Heart right ventricle (tissue), 16 donors: ENCODE measurements at regions not wholly inside any gene's neighbourhood (a gene's known extent, or its start where the extent isn't known, plus 50 kb on each side); places are given as distances from the start of the nearest gene placed in this dataset.
"Not testable (repeated sequence)": the region's sequence is repeated elsewhere in the genome, so short reads cannot be mapped to it uniquely, and the experiment has no call there.

Experiments used
- ATAC-seq, 8 donors: fragments of 200-7000 bp; cut with Tn5 transposase; one replicate each; pipeline ENCODE4 v1.9.1; 2020; ENCODE audit warnings: mild to moderate bottlenecking in 8 of 8, moderate library complexity in 8 of 8, moderate number of reproducible peaks in 1 of 8
- DNase-seq, 2 donors: peaks; one replicate each; pipeline ENCODE4 v3.0.0-alpha.2; 2020
- H3K27ac ChIP-seq, 10 donors: fragments of 200-600 bp; sonication (generic) in 2 of 10; one replicate each; pipeline versions ENCODE4 v1.5.0 to v1.8.0; 2020 to 2022; ENCODE audit warnings: mild to moderate bottlenecking in 3 of 10
- H3K27me3 ChIP-seq, 7 donors: fragments of 200-600 bp; one replicate each; pipeline ENCODE4 v1.8.0; 2021 to 2022; ENCODE audit warnings: mild to moderate bottlenecking in 2 of 7
- H3K36me3 ChIP-seq, 9 donors: fragments of 200-600 bp; sonication (generic) in 1 of 9; one replicate each; pipeline versions ENCODE4 v1.5.0 to v1.8.0; 2020 to 2022; ENCODE audit warnings: mild to moderate bottlenecking in 2 of 9
- H3K4me1 ChIP-seq, 9 donors: fragments of 200-600 bp; sonication (generic) in 1 of 9; one replicate each; pipeline versions ENCODE4 v1.5.0 to v1.8.0; 2020 to 2022; ENCODE audit warnings: mild to moderate bottlenecking in 4 of 9
- H3K4me3 ChIP-seq, 10 donors: fragments of 200-600 bp; sonication (generic) in 2 of 10; one replicate each; pipeline versions ENCODE4 v1.5.0 to v1.8.0; 2020 to 2022; ENCODE audit warnings: mild to moderate bottlenecking in 7 of 10, moderate library complexity in 2 of 10
- H3K9me3 ChIP-seq, 11 donors: fragments of 200-600 bp in 10 of 11; sonication (generic) in 2 of 11; one replicate each; pipeline versions ENCODE4 v1.5.0 to v1.8.0; 2013 to 2022; ENCODE audit warnings: mild to moderate bottlenecking in 2 of 11, control low read depth in 1 of 11, moderate library complexity in 1 of 11
- WGBS, 2 donors: extraction: QIAGEN DNeasy Blood & Tissue Kit; methylation state at CpG; one replicate each; pipeline ENCODE4 v1.1.7; 2013; ENCODE audit warnings: inconsistent platforms in 1 of 2; 5-methylcytosine and 5-hydroxymethylcytosine counted together
- intact Hi-C, 10 donors: fragments of 100-400 bp; cut with DNase I; formaldehyde crosslinking; loops; one replicate each; pipeline versions ENCODE4 v1.11.1 to v1.14.2; 2022
- TF ChIP-seq, protein P1 (sequence below), 9 donors: fragments of 200-600 bp; sonication (generic) in 2 of 9; IDR thresholded peaks; one replicate each; pipeline versions ENCODE4 v1.5.0 to v1.8.0; 2021 to 2022; ENCODE audit warnings: antibody characterized with exemption in 9 of 9, mild to moderate bottlenecking in 5 of 9, moderate library complexity in 1 of 9
- donor health status: Arrhythmogenic right ventricular cardiomyopathy.
- donor health status: ischemic (EF 13 %, LVEDD 7.1; RV severe dilation, severe dysfunction).
- donor health status: healthy with polysubstance abuse.
- donor health status: DM: no; HTN: yes; CAD: no.
- donor health status: DM: no; HTN: no; CAD: no.
- donor health status: ischemic (EF 25% LVEDD 6.9; RV normal size, moderate dysfunction).
- donor health status: ischemic (EF 25% LVEDD 5.7; RV mildly dilated, moderate dysfunction).
- donor health status: healthy.
- donor health status: DM: yes; HTN: yes; CAD: no.
- donor health status: Ischemic cardiomyopathy.
- donor health status: ischemic (EF 35%, LVEDD 5.7; RV mildly dilated, moderate dysfunction).
- donor health status: nonischemic (EF 11% LVEDD 7.7; RV severe dilation, severe dysfunction).
- donor health status: DM: yes; HTN: yes; CAD: no.
- donor health status: PGD.
- donor health status: ischemic (EF 29% LVEDD 5.4; RV normal size, mild dysfunction).
- donor health status: nonischemic (EF 23%, LVEDD 6.1; RV moderate dilation, normal function).

DNA sequence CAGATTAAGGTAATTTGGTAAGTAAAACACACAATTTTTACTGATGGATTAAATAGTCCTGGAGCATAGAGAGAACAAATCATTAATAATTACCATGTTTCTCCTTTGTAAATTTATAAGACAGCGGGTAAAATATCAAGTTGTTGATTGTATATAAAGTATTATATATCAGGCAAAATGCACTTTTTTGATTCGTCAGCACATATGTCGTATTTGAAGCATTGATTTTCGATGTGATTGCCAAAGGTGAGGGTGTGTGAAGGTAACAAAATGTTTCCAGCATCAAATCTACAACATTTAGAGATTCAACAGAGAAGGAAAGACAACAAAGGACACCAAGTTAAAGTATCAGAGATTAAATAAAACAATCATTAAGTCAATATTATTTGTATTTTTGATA, 1437.8 kb upstream of the ADGRL3 start:
- Histone ChIP-seq H3K36me3 (no peaks in the 10 kb centered on the region), H3K27ac (no peak overlapping the region), H3K27me3 (no peaks in the 10 kb centered on the region), H3K9me3 (peaks cover 0 to 11% (median 0%) of the 10 kb centered on the region in 11 donors), H3K4me1 (no peaks in the 10 kb centered on the region), H3K4me3 (no peak overlapping the region)
- TF ChIP-seq, protein P1, sequence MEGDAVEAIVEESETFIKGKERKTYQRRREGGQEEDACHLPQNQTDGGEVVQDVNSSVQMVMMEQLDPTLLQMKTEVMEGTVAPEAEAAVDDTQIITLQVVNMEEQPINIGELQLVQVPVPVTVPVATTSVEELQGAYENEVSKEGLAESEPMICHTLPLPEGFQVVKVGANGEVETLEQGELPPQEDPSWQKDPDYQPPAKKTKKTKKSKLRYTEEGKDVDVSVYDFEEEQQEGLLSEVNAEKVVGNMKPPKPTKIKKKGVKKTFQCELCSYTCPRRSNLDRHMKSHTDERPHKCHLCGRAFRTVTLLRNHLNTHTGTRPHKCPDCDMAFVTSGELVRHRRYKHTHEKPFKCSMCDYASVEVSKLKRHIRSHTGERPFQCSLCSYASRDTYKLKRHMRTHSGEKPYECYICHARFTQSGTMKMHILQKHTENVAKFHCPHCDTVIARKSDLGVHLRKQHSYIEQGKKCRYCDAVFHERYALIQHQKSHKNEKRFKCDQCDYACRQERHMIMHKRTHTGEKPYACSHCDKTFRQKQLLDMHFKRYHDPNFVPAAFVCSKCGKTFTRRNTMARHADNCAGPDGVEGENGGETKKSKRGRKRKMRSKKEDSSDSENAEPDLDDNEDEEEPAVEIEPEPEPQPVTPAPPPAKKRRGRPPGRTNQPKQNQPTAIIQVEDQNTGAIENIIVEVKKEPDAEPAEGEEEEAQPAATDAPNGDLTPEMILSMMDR (IDR thresholded peaks at IDR 0.05), result no peak
- DNase-seq, result no peak
- 80 to 85% methylated on average over 4 of the region's 4 CpGs for WGBS, 2 donors
- ATAC-seq, result no peak
- intact Hi-C loops, result no loop called here

DNA sequence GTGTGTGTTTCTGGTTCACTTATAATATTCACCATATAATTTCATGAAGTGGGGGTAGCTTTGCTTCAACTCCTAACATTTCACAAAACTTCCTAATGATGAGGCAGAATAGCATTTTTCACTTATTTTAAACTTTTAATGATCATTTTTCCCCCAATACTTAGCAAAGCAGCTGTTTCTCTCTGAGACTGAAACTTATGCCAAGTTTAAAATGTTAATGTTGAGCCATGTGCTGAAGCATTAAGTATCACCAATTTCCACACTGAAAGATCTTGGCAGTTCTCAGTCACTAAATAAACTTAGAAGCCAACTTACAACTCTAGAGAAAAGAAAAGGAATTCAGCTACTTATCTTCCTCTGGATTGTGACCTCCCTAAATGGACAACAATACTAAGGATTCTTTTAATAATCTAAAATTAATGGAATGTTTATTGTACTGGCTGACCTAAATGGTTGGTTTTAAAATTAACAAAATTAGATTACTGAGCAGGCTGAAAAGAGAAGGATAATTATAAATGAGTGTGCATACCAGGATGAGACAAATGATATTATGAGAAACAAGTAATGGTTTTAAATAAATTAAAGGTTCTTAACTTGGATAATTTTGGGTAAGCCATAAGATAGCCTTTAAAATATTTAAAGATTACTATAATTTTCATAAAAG, 1429.4 kb upstream of the ADGRL3 start:
- ATAC-seq, result no peak

GRCh38 chr4:59772641-59773139, 1427.4 kb upstream of the ADGRL3 start:
- Histone ChIP-seq H3K27ac (no peak overlapping the region), H3K4me3 (no peak overlapping the region), H3K27me3 (no peaks in the 10 kb centered on the region), H3K36me3 (no peaks in the 10 kb centered on the region), H3K9me3 (no peaks in the 10 kb centered on the region), H3K4me1 (no peaks in the 10 kb centered on the region)
- no peak for ATAC-seq
- WGBS, 2 donors, result 78 to 81% methylated on average over 1 of the region's 1 CpG
- TF ChIP-seq, protein P1 (IDR thresholded peaks at IDR 0.05), result no peak
- intact Hi-C loops, result no loop called here
- DNase-seq, result no peak

More for the DNA sequence above, 1429.4 kb upstream of the ADGRL3 start:
- no peaks in the 10 kb centered on the region for H3K4me1 ChIP-seq
- intact Hi-C loops, result no loop called here
- no peak for DNase-seq
- H3K4me3 ChIP-seq, result no peak overlapping the region
- H3K27ac ChIP-seq, result no peak overlapping the region
- no peaks in the 10 kb centered on the region for H3K9me3 ChIP-seq
- no peaks in the 10 kb centered on the region for H3K36me3 ChIP-seq
- no peaks in the 10 kb centered on the region for H3K27me3 ChIP-seq
- TF ChIP-seq, protein P1 (IDR thresholded peaks at IDR 0.05), result no peak

- DNase-seq, intact Hi-C loops: not testable (repeated sequence)
Observed at GRCh38 chr4:59780271-59780670, 1419.9 kb upstream of the ADGRL3 start.

DNA sequence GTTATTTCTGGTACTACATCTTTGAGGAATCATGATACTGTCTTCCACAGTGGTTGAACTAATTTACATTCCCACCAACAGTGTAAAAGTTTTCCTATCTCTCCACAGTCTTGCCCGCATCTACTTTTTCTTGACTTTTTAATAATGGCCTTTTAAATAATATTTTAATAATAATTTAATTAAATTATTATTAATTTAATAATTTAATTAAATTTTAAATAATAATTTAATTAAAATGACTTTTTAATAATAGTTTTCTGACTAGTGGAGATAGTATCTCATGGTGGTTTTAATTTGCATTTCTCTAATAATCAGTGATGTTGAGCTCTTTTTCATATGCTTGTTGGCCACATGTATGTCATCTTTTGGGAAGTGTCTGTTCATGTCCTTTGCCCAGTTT, 1395.0 kb upstream of the ADGRL3 start:
- no peak for ATAC-seq
- Histone ChIP-seq H3K4me3 (no peak overlapping the region), H3K36me3 (no peaks in the 10 kb centered on the region), H3K9me3 (peaks cover 0 to 24% (median 3%) of the 10 kb centered on the region in 11 donors), H3K27me3 (no peaks in the 10 kb centered on the region), H3K27ac (no peak overlapping the region), H3K4me1 (no peaks in the 10 kb centered on the region)
- 90 to 99% methylated on average over 1 of the region's 1 CpG for WGBS, 2 donors
- TF ChIP-seq, protein P1 (IDR thresholded peaks at IDR 0.05), result no peak
- intact Hi-C loops, result no loop called here
- DNase-seq, result no peak

More at GRCh38 chr4:59780271-59780670, 1419.9 kb upstream of the ADGRL3 start:
- WGBS, 2 donors, result 73 to 79% methylated on average over 3 of the region's 3 CpGs
- not testable (repeated sequence) for H3K36me3 ChIP-seq, H3K9me3 ChIP-seq, H3K4me1 ChIP-seq, H3K27ac ChIP-seq, H3K4me3 ChIP-seq, H3K27me3 ChIP-seq, ATAC-seq
